ENCODE measurements at regions not wholly inside any gene's neighbourhood (a gene's known extent, or its start where the extent isn't known, plus 50 kb on each side); places are given as distances from the start of the nearest gene placed in this dataset.

DNA sequence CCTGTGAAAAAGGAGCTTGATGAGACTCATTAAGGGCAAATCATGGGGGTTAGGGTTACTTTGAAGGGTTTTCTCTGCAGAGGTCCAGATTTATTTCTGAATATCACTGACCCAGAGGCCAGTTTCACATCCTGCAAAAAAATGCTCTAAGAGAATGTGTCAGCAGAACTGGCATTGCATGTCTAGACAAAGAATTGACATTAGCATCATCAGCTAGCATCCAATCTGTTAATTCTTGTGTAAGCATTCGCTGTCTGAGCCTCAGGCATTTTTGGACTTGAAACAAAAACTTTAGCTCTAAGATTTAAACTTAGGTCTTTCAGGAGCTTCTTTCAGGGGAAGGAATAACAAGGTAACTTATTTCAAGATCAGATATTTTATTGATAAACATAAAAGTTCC, 187.9 kb upstream of the ELL2 start:
- TF ChIP-seq POLR2A (IDR thresholded peaks at IDR 0.05), result no peak
- TF ChIP-seq, protein P1, sequence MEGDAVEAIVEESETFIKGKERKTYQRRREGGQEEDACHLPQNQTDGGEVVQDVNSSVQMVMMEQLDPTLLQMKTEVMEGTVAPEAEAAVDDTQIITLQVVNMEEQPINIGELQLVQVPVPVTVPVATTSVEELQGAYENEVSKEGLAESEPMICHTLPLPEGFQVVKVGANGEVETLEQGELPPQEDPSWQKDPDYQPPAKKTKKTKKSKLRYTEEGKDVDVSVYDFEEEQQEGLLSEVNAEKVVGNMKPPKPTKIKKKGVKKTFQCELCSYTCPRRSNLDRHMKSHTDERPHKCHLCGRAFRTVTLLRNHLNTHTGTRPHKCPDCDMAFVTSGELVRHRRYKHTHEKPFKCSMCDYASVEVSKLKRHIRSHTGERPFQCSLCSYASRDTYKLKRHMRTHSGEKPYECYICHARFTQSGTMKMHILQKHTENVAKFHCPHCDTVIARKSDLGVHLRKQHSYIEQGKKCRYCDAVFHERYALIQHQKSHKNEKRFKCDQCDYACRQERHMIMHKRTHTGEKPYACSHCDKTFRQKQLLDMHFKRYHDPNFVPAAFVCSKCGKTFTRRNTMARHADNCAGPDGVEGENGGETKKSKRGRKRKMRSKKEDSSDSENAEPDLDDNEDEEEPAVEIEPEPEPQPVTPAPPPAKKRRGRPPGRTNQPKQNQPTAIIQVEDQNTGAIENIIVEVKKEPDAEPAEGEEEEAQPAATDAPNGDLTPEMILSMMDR (IDR thresholded peaks at IDR 0.05), result no peak

All from stomach (tissue), 4 donors.